SK-N-SH treated with all-trans-retinoic acid at 6 μM for 48 hours (cell line): ENCODE measurements at regions not wholly inside any gene's neighbourhood (a gene's known extent, or its start where the extent isn't known, plus 50 kb on each side); places are given as distances from the start of the nearest gene placed in this dataset.

Source experiments
- ATAC-seq: fragments of 200-7000 bp; cut with Tn5 transposase; 3 replicates; pipeline ENCODE4 v1.9.1; 2020; ENCODE audit warnings: mild to moderate bottlenecking, moderate library complexity
- ARNTL ChIP-seq: fragments of 450-650 bp; formaldehyde crosslinking; IDR thresholded peaks from 2 replicates; pipeline ENCODE4 v1.5.0; 2020; ENCODE audit warnings: low read depth, mild to moderate bottlenecking, moderate library complexity, borderline replicate concordance
- BACH2 ChIP-seq: fragments of 250-450 bp; sonication (Bioruptor Pico); IDR thresholded peaks from 2 replicates; pipeline ENCODE4 v1.9.0; 2021; ENCODE audit warnings: mild to moderate bottlenecking, borderline replicate concordance
- CSDC2 ChIP-seq: fragments of 250-450 bp; sonication (Bioruptor Pico); IDR thresholded peaks from 2 replicates; pipeline ENCODE4 v1.5.0; 2020; ENCODE audit warnings: mild to moderate bottlenecking, moderate library complexity
- GLIS3 ChIP-seq: fragments of 250-450 bp; sonication (Bioruptor Pico); IDR thresholded peaks from 2 replicates; pipeline ENCODE4 v1.5.0; 2020; ENCODE audit warnings: mild to moderate bottlenecking, moderate library complexity
- PATZ1 ChIP-seq: fragments of 250-450 bp; sonication (Bioruptor Pico); IDR thresholded peaks from 2 replicates; pipeline ENCODE4 v1.8.0; 2020; ENCODE audit warnings: mild to moderate bottlenecking, moderate library complexity, borderline replicate concordance
- PPARA ChIP-seq: fragments of 250-450 bp; sonication (Bioruptor Pico); IDR thresholded peaks from 2 replicates; pipeline ENCODE4 v1.5.0; 2020; ENCODE audit warnings: mild to moderate bottlenecking, borderline replicate concordance
- RARB ChIP-seq: fragments of 250-450 bp; sonication (Bioruptor Pico); IDR thresholded peaks from 2 replicates; pipeline ENCODE4 v1.8.0; 2021; ENCODE audit warnings: mild to moderate bottlenecking, moderate library complexity
- SNAI2 ChIP-seq: fragments of 250-450 bp; sonication (Bioruptor Pico); IDR thresholded peaks from 2 replicates; pipeline ENCODE4 v1.5.0; 2020; ENCODE audit warnings: mild to moderate bottlenecking, moderate library complexity
- TCF4 ChIP-seq: fragments of 250-450 bp; sonication (Bioruptor Pico); IDR thresholded peaks from 2 replicates; pipeline ENCODE4 v1.8.0; 2021; ENCODE audit warnings: mild to moderate bottlenecking, moderate library complexity, borderline replicate concordance
- TOX ChIP-seq: fragments of 250-450 bp; sonication (Bioruptor Pico); IDR thresholded peaks from 2 replicates; pipeline ENCODE4 v1.8.0; 2021; ENCODE audit warnings: mild to moderate bottlenecking, moderate library complexity, borderline replicate concordance
- ZC3H10 ChIP-seq: fragments of 250-450 bp; sonication (Bioruptor Pico); IDR thresholded peaks from 2 replicates; pipeline ENCODE4 v1.5.1; 2021; ENCODE audit warnings: mild to moderate bottlenecking, moderate library complexity
- ZFP3 ChIP-seq: fragments of 250-450 bp; sonication (Bioruptor Pico); IDR thresholded peaks from 2 replicates; pipeline ENCODE4 v1.5.0; 2020; ENCODE audit warnings: mild to moderate bottlenecking, moderate library complexity
- ZFP30 ChIP-seq: fragments of 450-650 bp; formaldehyde crosslinking; IDR thresholded peaks from 2 replicates; pipeline ENCODE4 v1.5.0; 2022; ENCODE audit warnings: mild to moderate bottlenecking, moderate library complexity
- ZNF565 ChIP-seq: fragments of 450-650 bp; formaldehyde crosslinking; conservative IDR thresholded peaks from 2 replicates; pipeline ENCODE4 v1.5.0; 2020; ENCODE audit warnings: low read depth, mild to moderate bottlenecking, moderate library complexity
- ZNF70 ChIP-seq: fragments of 450-650 bp; formaldehyde crosslinking; IDR thresholded peaks from 2 replicates; pipeline ENCODE4 v1.5.0; 2020; ENCODE audit warnings: mild to moderate bottlenecking, moderate library complexity
- ZNF8 ChIP-seq: fragments of 450-650 bp; formaldehyde crosslinking; IDR thresholded peaks from 2 replicates; pipeline ENCODE4 v1.5.0; 2020; ENCODE audit warnings: mild to moderate bottlenecking, moderate library complexity
- TF ChIP-seq, protein P1 (sequence below): fragments of 250-450 bp; sonication (Bioruptor Pico); IDR thresholded peaks from 2 replicates; pipeline ENCODE4 v1.5.1; 2020; ENCODE audit warnings: low read depth, mild to moderate bottlenecking, moderate library complexity
- TF ChIP-seq, protein P2 (sequence below): fragments of 250-450 bp; sonication (Bioruptor Pico); IDR thresholded peaks from 2 replicates; pipeline ENCODE4 v1.5.0; 2020; ENCODE audit warnings: mild to moderate bottlenecking, moderate library complexity
- TF ChIP-seq, protein P3 (sequence below): fragments of 250-450 bp; sonication (Bioruptor Pico); IDR thresholded peaks from 2 replicates; pipeline ENCODE4 v1.8.0; 2021; ENCODE audit warnings: low read depth, mild to moderate bottlenecking, moderate library complexity, borderline replicate concordance

DNA sequence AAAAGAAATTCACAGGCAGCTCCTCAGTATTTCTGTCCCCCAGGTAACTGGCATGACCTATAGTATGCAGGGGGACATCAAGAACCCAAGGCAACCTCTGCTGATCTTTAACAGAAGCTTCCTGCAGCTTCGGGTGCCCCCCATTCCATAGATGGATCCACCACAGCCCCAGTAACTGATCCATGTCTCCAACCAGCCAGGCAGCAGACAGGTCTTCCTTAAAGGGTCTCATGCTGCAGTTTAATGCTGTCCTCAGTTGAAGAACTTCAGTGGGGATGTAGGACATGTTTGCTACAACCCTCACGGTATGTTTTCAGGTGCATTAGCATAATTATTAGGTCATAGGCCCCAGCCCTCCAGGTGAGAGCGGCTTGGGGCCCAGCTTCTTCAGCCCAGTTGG is 90.9 kb upstream of the OLIG2 start:
- no peak for ATAC-seq
- TF ChIP-seq GLIS3 (CRISPR knock-in tag) (no peak), ZNF8 (CRISPR knock-in tag) (no peak), ZFP3 (CRISPR knock-in tag) (no peak), BACH2 (no peak), TCF4 (CRISPR knock-in tag) (no peak)
- TF ChIP-seq, protein P1, sequence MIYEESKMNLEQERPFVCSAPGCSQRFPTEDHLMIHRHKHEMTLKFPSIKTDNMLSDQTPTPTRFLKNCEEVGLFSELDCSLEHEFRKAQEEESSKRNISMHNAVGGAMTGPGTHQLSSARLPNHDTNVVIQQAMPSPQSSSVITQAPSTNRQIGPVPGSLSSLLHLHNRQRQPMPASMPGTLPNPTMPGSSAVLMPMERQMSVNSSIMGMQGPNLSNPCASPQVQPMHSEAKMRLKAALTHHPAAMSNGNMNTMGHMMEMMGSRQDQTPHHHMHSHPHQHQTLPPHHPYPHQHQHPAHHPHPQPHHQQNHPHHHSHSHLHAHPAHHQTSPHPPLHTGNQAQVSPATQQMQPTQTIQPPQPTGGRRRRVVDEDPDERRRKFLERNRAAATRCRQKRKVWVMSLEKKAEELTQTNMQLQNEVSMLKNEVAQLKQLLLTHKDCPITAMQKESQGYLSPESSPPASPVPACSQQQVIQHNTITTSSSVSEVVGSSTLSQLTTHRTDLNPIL (CRISPR knock-in tag), result no peak

GRCh38 chr21:32940079-32941014 is 85.4 kb upstream of the OLIG2 start:
- peak; percentile 70 for ATAC-seq
- TF ChIP-seq ZNF70 (CRISPR knock-in tag) (no peak), PATZ1 (CRISPR knock-in tag) (no peak), ZC3H10 (no peak), ZNF565 (CRISPR knock-in tag) (no peak), PPARA (CRISPR knock-in tag) (no peak), ZNF8 (CRISPR knock-in tag) (no peak), ARNTL (no peak), CSDC2 (no peak), SNAI2 (no peak), BACH2 (no peak), GLIS3 (CRISPR knock-in tag) (no peak), TOX (no peak)
- TF ChIP-seq, protein P1 (CRISPR knock-in tag), result no peak
- TF ChIP-seq, protein P2, sequence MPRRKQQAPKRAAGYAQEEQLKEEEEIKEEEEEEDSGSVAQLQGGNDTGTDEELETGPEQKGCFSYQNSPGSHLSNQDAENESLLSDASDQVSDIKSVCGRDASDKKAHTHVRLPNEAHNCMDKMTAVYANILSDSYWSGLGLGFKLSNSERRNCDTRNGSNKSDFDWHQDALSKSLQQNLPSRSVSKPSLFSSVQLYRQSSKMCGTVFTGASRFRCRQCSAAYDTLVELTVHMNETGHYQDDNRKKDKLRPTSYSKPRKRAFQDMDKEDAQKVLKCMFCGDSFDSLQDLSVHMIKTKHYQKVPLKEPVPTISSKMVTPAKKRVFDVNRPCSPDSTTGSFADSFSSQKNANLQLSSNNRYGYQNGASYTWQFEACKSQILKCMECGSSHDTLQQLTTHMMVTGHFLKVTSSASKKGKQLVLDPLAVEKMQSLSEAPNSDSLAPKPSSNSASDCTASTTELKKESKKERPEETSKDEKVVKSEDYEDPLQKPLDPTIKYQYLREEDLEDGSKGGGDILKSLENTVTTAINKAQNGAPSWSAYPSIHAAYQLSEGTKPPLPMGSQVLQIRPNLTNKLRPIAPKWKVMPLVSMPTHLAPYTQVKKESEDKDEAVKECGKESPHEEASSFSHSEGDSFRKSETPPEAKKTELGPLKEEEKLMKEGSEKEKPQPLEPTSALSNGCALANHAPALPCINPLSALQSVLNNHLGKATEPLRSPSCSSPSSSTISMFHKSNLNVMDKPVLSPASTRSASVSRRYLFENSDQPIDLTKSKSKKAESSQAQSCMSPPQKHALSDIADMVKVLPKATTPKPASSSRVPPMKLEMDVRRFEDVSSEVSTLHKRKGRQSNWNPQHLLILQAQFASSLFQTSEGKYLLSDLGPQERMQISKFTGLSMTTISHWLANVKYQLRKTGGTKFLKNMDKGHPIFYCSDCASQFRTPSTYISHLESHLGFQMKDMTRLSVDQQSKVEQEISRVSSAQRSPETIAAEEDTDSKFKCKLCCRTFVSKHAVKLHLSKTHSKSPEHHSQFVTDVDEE (CRISPR knock-in tag), result no peak
- TF ChIP-seq, protein P3, sequence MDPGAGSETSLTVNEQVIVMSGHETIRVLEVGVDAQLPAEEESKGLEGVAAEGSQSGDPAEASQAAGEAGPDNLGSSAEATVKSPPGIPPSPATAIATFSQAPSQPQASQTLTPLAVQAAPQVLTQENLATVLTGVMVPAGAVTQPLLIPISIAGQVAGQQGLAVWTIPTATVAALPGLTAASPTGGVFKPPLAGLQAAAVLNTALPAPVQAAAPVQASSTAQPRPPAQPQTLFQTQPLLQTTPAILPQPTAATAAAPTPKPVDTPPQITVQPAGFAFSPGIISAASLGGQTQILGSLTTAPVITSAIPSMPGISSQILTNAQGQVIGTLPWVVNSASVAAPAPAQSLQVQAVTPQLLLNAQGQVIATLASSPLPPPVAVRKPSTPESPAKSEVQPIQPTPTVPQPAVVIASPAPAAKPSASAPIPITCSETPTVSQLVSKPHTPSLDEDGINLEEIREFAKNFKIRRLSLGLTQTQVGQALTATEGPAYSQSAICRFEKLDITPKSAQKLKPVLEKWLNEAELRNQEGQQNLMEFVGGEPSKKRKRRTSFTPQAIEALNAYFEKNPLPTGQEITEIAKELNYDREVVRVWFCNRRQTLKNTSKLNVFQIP (CRISPR knock-in tag), result no peak

DNA sequence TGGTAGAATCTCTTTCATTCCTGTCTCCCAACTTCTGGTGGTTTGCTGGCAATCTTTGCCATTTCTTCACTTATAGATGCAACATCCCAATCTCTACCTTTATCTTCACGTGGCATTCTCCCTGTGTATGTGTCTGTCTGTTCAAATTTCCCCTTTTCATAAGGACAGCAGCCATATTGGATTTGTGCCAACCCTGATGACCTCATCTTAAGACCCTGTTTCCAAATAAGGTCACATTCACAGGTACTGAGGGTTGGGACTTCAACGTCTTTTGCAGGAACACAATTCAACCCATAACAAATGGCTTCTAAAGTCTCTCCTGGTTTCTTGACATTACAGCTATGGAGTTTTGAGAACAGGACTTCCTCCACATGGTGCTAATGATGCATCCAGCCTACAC is 84.5 kb upstream of the OLIG2 start:
- TF ChIP-seq PPARA (CRISPR knock-in tag) (no peak), GLIS3 (CRISPR knock-in tag) (no peak), ARNTL (no peak), ZFP30 (CRISPR knock-in tag) (no peak), ZC3H10 (no peak), RARB (CRISPR knock-in tag) (no peak), BACH2 (no peak)
- TF ChIP-seq, protein P1 (CRISPR knock-in tag), result no peak
- ATAC-seq, result no peak
